ENCODE measurements at regions not wholly inside any gene's neighbourhood (a gene's known extent, or its start where the extent isn't known, plus 50 kb on each side); places are given as distances from the start of the nearest gene placed in this dataset.
A peak's percentile ranks its signal among the peaks of the same experiment; 100 is the strongest.
"Not testable (repeated sequence)": the region's sequence is repeated elsewhere in the genome, so short reads cannot be mapped to it uniquely, and the experiment has no call there.

- FAIRE-seq (no peak), DNase-seq (peak; percentile 25 to 27)
- H3K4me3 ChIP-seq (ENCODE audit: low read depth in 1 of 3, low read length in 3 of 3): no peak overlapping the region
- peak overlapping the region in 1 of 3 donors; percentile 31 for H3K27ac ChIP-seq (ENCODE audit: low read depth in 1 of 3, low read length in 2 of 3)
- no peaks in the 10 kb centered on the region for H3K36me3 ChIP-seq (ENCODE audit: control insufficient read depth in 3 of 3, insufficient read depth in 2 of 3, low read depth in 1 of 3, low read length in 3 of 3)
- WGBS, 3 donors: 0 to 38% (median 4%) methylated on average over 1 of the region's 1 CpG
- peaks cover 0 to 4% (median 0%) of the 10 kb centered on the region in 3 donors for H3K4me1 ChIP-seq (ENCODE audit: control insufficient read depth in 3 of 3, insufficient read depth in 2 of 3, low read depth in 1 of 3, low read length in 2 of 3)
- H3K9me3 ChIP-seq (ENCODE audit: control insufficient read depth in 2 of 2, insufficient read depth in 1 of 2, low read depth in 1 of 2, low read length in 1 of 2): peaks cover 0 to 8% of the 10 kb centered on the region in 2 donors
- H3K27me3 ChIP-seq (ENCODE audit: control insufficient read depth in 3 of 3, insufficient read depth in 3 of 3, low read length in 3 of 3): no peaks in the 10 kb centered on the region
Measured at GRCh38 chr4:159563257-159563656, 460.4 kb downstream of the RAPGEF2 start.

GRCh38 chr4:159564615-159565014, 461.7 kb downstream of the RAPGEF2 start:
- Histone ChIP-seq H3K4me1 (ENCODE audit: control insufficient read depth in 3 of 3, insufficient read depth in 2 of 3, low read depth in 1 of 3, low read length in 2 of 3) (peaks cover 0 to 4% (median 0%) of the 10 kb centered on the region in 3 donors), H3K4me3 (ENCODE audit: low read depth in 1 of 3, low read length in 3 of 3) (no peak overlapping the region), H3K27ac (ENCODE audit: low read depth in 1 of 3, low read length in 2 of 3) (peak overlapping the region in 1 of 3 donors; percentile 34), H3K9me3 (ENCODE audit: control insufficient read depth in 2 of 2, insufficient read depth in 1 of 2, low read depth in 1 of 2, low read length in 1 of 2) (peaks cover 0 to 8% of the 10 kb centered on the region in 2 donors), H3K27me3 (ENCODE audit: control insufficient read depth in 3 of 3, insufficient read depth in 3 of 3, low read length in 3 of 3) (no peaks in the 10 kb centered on the region), H3K36me3 (ENCODE audit: control insufficient read depth in 3 of 3, insufficient read depth in 2 of 3, low read depth in 1 of 3, low read length in 3 of 3) (no peaks in the 10 kb centered on the region)
- DNase-seq (peak; percentile 74 to 82), FAIRE-seq (no peak)
- WGBS, 3 donors: 13 to 61% (median 23%) methylated on average over 5 of the region's 5 CpGs

- Histone ChIP-seq H3K27ac (ENCODE audit: low read depth in 1 of 3, low read length in 2 of 3) (no peak overlapping the region), H3K27me3 (ENCODE audit: control insufficient read depth in 3 of 3, insufficient read depth in 3 of 3, low read length in 3 of 3) (no peaks in the 10 kb centered on the region), H3K36me3 (ENCODE audit: control insufficient read depth in 3 of 3, insufficient read depth in 2 of 3, low read depth in 1 of 3, low read length in 3 of 3) (no peaks in the 10 kb centered on the region), H3K4me1 (ENCODE audit: control insufficient read depth in 3 of 3, insufficient read depth in 2 of 3, low read depth in 1 of 3, low read length in 2 of 3) (peaks cover 0 to 4% (median 0%) of the 10 kb centered on the region in 3 donors), H3K9me3 (ENCODE audit: control insufficient read depth in 2 of 2, insufficient read depth in 1 of 2, low read depth in 1 of 2, low read length in 1 of 2) (no peaks in the 10 kb centered on the region), H3K4me3 (ENCODE audit: low read depth in 1 of 3, low read length in 3 of 3) (no peak overlapping the region)
- DNase-seq (no peak), FAIRE-seq (no peak)
- 54 to 70% (median 63%) methylated on average over 1 of the region's 1 CpG for WGBS, 3 donors
Measured at GRCh38 chr4:159566786-159567185, 463.9 kb downstream of the RAPGEF2 start.

GRCh38 chr4:159577241-159577640, 474.4 kb downstream of the RAPGEF2 start:
- no peaks in the 10 kb centered on the region for H3K9me3 ChIP-seq (ENCODE audit: control insufficient read depth in 2 of 2, insufficient read depth in 1 of 2, low read depth in 1 of 2, low read length in 1 of 2)
- 70 to 88% (median 80%) methylated on average over 2 of the region's 2 CpGs for WGBS, 3 donors
- no peak for DNase-seq
- H3K27ac ChIP-seq (ENCODE audit: low read depth in 1 of 3, low read length in 2 of 3): no peak overlapping the region
- no peaks in the 10 kb centered on the region for H3K4me1 ChIP-seq (ENCODE audit: control insufficient read depth in 3 of 3, insufficient read depth in 2 of 3, low read depth in 1 of 3, low read length in 2 of 3)
- no peaks in the 10 kb centered on the region for H3K36me3 ChIP-seq (ENCODE audit: control insufficient read depth in 3 of 3, insufficient read depth in 2 of 3, low read depth in 1 of 3, low read length in 3 of 3)
- no peak overlapping the region for H3K4me3 ChIP-seq (ENCODE audit: low read depth in 1 of 3, low read length in 3 of 3)
- FAIRE-seq: no peak
- H3K27me3 ChIP-seq (ENCODE audit: control insufficient read depth in 3 of 3, insufficient read depth in 3 of 3, low read length in 3 of 3): no peaks in the 10 kb centered on the region

GRCh38 chr4:159582685-159583084, 479.8 kb downstream of the RAPGEF2 start:
- Histone ChIP-seq H3K27ac (ENCODE audit: low read depth in 1 of 3, low read length in 2 of 3) (no peak overlapping the region), H3K4me1 (ENCODE audit: control insufficient read depth in 3 of 3, insufficient read depth in 2 of 3, low read depth in 1 of 3, low read length in 2 of 3) (no peaks in the 10 kb centered on the region), H3K27me3 (ENCODE audit: control insufficient read depth in 3 of 3, insufficient read depth in 3 of 3, low read length in 3 of 3) (no peaks in the 10 kb centered on the region), H3K9me3 (ENCODE audit: control insufficient read depth in 2 of 2, insufficient read depth in 1 of 2, low read depth in 1 of 2, low read length in 1 of 2) (peaks cover 0 to 21% of the 10 kb centered on the region in 2 donors), H3K36me3 (ENCODE audit: control insufficient read depth in 3 of 3, insufficient read depth in 2 of 3, low read depth in 1 of 3, low read length in 3 of 3) (no peaks in the 10 kb centered on the region), H3K4me3 (ENCODE audit: low read depth in 1 of 3, low read length in 3 of 3) (no peak overlapping the region)
- DNase-seq (no peak), FAIRE-seq (no peak)

DNA sequence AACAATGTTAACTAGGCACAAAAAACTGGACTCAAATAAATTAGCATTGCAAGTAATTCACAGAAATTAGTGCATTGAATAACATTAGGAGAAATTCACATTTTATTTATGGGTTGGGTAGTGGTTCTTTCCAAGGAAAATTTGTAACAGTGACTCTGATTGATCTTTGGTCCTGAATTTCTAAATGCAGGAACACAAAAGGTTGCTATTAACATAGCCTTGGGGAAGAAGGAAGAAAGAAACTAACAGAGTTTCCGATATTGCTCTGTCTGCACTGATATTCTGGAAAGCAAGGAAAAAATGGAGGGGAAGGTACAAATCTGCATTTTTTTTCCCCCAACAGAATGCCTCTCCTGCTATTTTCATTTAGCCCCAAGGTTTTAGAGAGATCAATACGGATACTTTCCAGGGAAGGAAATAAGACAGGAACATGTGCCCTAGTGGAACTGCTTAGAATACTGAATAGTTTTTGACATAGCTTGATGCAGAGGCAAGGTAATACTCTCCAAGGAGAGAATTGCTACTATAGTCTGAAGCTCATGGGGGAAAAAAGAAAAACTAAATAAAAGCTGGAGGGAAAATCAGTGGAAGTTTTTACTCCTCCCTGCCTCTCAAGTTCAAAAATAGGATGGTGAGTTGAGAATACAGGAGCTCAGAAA, 490.1 kb downstream of the RAPGEF2 start:
- WGBS, 3 donors: 62 to 67% (median 64%) methylated on average over 2 of the region's 2 CpGs
- no peaks in the 10 kb centered on the region for H3K36me3 ChIP-seq (ENCODE audit: control insufficient read depth in 3 of 3, insufficient read depth in 2 of 3, low read depth in 1 of 3, low read length in 3 of 3)
- no peak for DNase-seq
- H3K27me3 ChIP-seq (ENCODE audit: control insufficient read depth in 3 of 3, insufficient read depth in 3 of 3, low read length in 3 of 3): no peaks in the 10 kb centered on the region
- H3K4me3 ChIP-seq (ENCODE audit: low read depth in 1 of 3, low read length in 3 of 3): no peak overlapping the region
- H3K27ac ChIP-seq (ENCODE audit: low read depth in 1 of 3, low read length in 2 of 3): no peak overlapping the region
- no peaks in the 10 kb centered on the region for H3K4me1 ChIP-seq (ENCODE audit: control insufficient read depth in 3 of 3, insufficient read depth in 2 of 3, low read depth in 1 of 3, low read length in 2 of 3)
- FAIRE-seq: no peak
- H3K9me3 ChIP-seq (ENCODE audit: control insufficient read depth in 2 of 2, insufficient read depth in 1 of 2, low read depth in 1 of 2, low read length in 1 of 2): no peaks in the 10 kb centered on the region

GRCh38 chr4:159593681-159594080, 490.8 kb downstream of the RAPGEF2 start:
- no peak overlapping the region for H3K27ac ChIP-seq (ENCODE audit: low read depth in 1 of 3, low read length in 2 of 3)
- no peaks in the 10 kb centered on the region for H3K9me3 ChIP-seq (ENCODE audit: control insufficient read depth in 2 of 2, insufficient read depth in 1 of 2, low read depth in 1 of 2, low read length in 1 of 2)
- no peak for DNase-seq
- no peaks in the 10 kb centered on the region for H3K27me3 ChIP-seq (ENCODE audit: control insufficient read depth in 3 of 3, insufficient read depth in 3 of 3, low read length in 3 of 3)
- no peaks in the 10 kb centered on the region for H3K36me3 ChIP-seq (ENCODE audit: control insufficient read depth in 3 of 3, insufficient read depth in 2 of 3, low read depth in 1 of 3, low read length in 3 of 3)
- H3K4me1 ChIP-seq (ENCODE audit: control insufficient read depth in 3 of 3, insufficient read depth in 2 of 3, low read depth in 1 of 3, low read length in 2 of 3): no peaks in the 10 kb centered on the region
- no peak for FAIRE-seq
- WGBS, 3 donors: 36 to 45% (median 38%) methylated on average over 4 of the region's 4 CpGs
- no peak overlapping the region for H3K4me3 ChIP-seq (ENCODE audit: low read depth in 1 of 3, low read length in 3 of 3)

DNA sequence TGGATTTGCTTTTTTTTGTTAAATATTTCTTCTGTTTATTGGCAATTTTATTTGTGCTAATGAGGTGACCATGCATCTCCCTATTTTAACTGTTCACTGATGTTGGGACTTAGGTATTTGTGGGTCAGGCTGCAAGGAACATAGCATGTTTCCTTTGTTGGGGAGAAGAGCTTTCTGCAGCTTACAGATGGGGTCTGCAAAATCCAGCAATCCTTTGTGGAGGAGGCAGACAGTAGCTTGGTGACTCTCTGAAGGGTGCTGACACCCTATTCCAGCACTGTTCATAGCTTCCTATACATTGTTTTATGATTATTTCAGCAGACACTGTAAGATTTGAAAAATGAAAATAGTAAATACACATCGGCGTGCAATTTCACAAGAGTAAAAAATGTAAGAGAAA, 491.7 kb downstream of the RAPGEF2 start:
- DNase-seq (no peak), FAIRE-seq (no peak)
- H3K9me3 ChIP-seq (ENCODE audit: control insufficient read depth in 2 of 2, insufficient read depth in 1 of 2, low read depth in 1 of 2, low read length in 1 of 2): no peaks in the 10 kb centered on the region
- no peak overlapping the region for H3K4me3 ChIP-seq (ENCODE audit: low read depth in 1 of 3, low read length in 3 of 3)
- no peaks in the 10 kb centered on the region for H3K36me3 ChIP-seq (ENCODE audit: control insufficient read depth in 3 of 3, insufficient read depth in 2 of 3, low read depth in 1 of 3, low read length in 3 of 3)
- H3K27me3 ChIP-seq (ENCODE audit: control insufficient read depth in 3 of 3, insufficient read depth in 3 of 3, low read length in 3 of 3): no peaks in the 10 kb centered on the region
- 58 to 92% (median 63%) methylated on average over 2 of the region's 2 CpGs for WGBS, 3 donors
- no peak overlapping the region for H3K27ac ChIP-seq (ENCODE audit: low read depth in 1 of 3, low read length in 2 of 3)
- peaks cover 0 to 2% (median 0%) of the 10 kb centered on the region in 3 donors for H3K4me1 ChIP-seq (ENCODE audit: control insufficient read depth in 3 of 3, insufficient read depth in 2 of 3, low read depth in 1 of 3, low read length in 2 of 3)

DNA sequence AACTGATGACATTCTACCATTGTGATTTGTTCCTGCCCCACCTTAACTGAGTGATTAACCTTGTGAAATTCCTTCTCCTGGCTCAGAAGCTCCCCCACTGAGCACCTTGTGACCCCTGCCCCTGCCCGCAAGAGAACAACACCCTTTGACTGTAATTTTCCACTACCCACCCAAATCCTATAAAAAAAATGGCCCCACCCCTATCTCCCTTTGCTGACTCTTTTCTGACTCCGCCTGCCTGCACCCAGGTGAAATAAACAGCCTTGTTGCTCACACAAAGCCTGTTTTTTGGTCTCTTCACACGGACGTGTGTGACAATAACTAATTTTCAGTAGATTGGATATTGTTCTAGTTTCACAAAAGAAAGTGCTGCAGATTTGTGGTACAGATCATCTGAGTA, 492.2 kb downstream of the RAPGEF2 start:
- not testable (repeated sequence) for H3K4me1 ChIP-seq (ENCODE audit: control insufficient read depth in 3 of 3, insufficient read depth in 2 of 3, low read depth in 1 of 3, low read length in 2 of 3); FAIRE-seq; H3K27ac ChIP-seq (ENCODE audit: low read depth in 1 of 3, low read length in 2 of 3); H3K4me3 ChIP-seq (ENCODE audit: low read depth in 1 of 3, low read length in 3 of 3); H3K9me3 ChIP-seq (ENCODE audit: control insufficient read depth in 2 of 2, insufficient read depth in 1 of 2, low read depth in 1 of 2, low read length in 1 of 2); DNase-seq; H3K36me3 ChIP-seq (ENCODE audit: control insufficient read depth in 3 of 3, insufficient read depth in 2 of 3, low read depth in 1 of 3, low read length in 3 of 3); H3K27me3 ChIP-seq (ENCODE audit: control insufficient read depth in 3 of 3, insufficient read depth in 3 of 3, low read length in 3 of 3)
- WGBS, 3 donors: 61 to 82% (median 79%) methylated on average over 4 of the region's 4 CpGs
